IPS-NIHi7 (cell line): ENCODE measurements at regions not wholly inside any gene's neighbourhood (a gene's known extent, or its start where the extent isn't known, plus 50 kb on each side); places are given as distances from the start of the nearest gene placed in this dataset.

Experiments used
- DNase-seq: peaks from one replicate; pipeline ENCODE4 v3.0.0; 2012; ENCODE audit warnings: mixed read lengths; ENCODE audit errors: extremely low spot score

DNA sequence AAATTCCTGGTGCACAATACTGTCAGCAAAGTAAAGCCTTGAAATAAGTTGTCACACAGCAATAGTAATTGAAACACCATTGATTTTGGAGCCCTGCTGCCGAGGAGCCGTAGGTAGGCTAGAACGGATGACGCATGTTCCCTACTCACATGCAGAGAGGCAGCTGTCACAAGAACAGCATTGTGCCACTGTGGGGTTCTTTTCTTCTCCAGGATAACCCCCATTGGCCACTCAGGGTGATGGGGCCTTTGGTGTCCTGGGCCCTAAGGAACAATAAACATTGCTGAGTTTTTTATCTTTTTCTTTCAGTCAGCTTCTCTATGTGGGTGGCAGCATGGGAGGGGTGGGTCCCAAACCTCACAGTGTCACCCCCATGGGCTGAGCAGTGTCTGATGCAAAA, 542.3 kb downstream of the BCOR start:
- no peak for DNase-seq

DNA sequence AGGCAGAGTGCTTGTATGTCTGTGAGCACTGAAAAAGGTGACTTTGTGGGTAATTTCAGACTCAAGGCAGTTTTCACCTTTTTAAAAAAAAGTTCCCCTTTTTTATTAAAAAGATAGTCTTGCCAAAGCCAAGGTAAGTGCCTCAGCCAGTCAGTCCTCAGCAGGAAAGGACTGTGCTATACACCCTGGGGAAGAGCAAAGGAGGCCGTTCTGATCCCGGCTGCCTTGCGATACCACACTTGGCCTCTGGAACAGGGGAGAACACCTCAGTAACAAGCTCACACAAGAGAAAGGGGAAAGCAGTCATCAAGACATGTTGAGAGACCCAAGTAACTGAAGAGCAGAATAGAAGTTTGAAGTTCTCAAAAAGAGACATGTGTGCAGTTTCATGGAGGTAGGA, 541.7 kb downstream of the BCOR start:
- DNase-seq, result peak; percentile 40

DNA sequence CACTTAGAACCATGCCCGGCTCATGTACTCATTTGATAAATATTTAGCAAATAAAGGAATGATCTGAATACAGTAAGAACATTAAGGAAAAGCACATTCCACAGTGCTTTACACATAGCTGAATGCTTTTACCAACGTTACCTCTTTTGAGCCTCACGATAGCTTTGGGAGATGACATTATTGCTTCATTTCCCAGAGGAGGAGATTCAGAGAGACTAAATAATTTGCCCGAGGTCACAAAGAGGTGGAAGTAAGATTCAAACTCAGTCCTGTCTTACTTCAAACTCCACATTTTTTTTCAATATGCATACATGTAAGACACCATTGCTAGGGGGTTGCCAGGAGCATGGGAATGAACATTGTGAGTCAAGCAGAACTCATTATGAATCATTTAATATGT, 538.5 kb downstream of the BCOR start:
- no peak for DNase-seq

DNA sequence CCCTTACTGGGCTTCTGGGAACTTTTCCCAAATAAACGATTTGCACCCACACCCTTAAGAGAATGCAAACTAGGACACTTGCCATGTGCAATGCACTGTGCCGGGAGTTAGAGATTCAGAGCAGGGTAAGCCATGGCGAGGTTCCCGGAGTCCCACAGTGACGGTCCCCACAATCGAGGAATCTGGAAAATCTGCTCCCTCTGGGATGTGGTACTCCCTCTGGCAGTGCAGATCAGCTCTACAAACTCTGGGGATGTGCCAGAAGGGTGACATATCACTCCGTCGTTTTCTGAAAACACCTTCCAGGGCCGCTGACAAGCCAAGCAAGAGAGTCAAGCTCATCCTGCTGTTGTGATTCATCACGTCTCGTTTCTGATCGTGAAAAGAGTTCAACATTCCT, 537.5 kb downstream of the BCOR start:
- no peak for DNase-seq

DNA sequence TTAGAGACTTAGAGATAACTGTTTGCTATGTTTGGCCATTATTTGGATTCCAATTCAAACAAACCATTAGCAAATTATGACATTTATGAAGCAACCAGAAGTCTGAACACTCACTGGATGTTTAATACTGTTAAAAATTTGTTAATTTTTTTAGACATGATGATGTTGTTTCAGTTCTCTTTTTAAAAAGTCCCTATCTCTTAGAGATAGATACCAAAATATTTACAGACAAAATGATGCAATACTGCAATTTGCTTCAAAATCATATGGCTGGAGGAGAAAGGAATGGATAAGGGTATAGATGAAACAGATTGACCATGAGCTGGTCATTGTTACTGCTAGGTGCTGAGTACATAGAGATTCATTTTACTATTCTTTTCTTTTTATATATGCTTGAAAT, 534.6 kb downstream of the BCOR start:
- no peak for DNase-seq

DNA sequence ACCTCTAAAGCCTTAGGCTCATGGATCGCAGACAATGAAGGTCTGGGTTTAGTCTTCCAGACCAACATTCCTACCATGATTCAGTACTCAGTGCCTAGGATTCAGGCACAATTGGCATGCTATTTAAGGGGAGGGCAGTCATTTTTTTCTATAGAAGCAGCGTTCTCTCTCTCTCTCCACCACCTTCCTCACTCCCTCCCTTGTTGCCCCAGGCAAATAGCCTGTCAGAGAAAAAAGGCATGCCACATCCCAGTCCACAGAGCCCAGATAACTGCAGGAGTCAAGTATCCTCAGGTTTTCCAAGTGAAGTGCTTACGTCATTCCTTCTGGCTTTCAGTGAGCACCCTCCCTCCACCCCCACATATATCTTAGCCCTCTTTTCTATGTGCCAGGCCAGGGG, 533.0 kb downstream of the BCOR start:
- DNase-seq, result no peak

DNA sequence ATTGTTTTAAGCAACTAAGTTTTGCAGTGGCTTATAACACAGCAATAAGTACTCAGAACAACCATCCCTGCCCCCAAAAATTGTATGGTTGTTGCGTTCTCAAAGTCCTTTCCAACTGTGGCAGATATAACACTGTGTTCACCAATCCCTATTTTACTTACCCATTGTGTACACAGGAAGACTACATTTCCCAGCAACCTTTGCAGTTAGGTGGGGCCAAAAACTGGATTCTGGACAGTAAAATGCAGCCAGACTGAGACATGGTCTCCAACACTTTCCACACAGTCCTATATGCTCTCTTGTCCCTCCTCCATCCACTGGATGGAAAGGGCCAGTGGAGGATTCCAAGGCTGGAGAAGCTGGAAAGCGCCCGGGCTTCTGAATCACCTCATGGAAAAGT, 523.6 kb downstream of the BCOR start:
- DNase-seq, result no peak

DNA sequence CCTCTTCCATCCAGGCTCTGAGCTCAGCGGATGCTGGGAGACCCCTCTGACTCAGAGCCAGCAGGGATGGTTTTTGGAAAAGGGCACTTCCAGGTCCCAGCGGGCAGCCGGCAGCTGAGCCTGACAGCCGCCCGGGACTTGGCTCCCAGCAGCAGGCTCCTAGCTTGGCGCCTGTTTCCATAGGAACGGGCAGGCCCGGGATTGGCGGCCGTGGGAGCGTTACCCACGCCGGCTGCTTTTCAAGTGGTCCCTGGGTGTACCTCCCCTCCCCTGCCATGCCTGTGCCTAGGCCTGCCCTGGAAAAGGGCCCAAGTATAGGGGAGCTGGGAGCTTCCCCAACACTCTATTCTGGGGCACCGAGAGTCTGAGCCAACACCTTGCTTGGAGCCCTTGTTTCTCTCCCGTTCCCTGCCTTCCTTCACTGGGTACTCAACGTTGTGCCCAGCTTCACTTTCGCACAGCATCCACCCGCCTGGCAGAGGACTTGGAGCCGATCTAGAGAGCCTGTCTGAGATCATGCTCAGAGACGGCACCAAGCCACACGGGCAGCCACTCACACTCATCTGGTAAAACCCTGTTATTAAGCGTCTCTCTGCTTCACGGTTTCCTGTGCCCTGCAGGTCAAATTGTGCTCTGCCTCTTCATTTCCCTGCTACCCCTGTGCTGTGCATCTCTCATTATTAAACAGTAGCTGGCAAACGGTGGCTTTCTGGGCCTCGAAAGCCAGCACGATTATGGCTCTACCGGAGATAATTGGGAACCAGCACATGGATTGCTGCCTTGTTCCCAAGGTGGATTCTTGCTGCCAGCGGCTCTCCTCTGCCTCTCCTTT, 521.5 kb downstream of the BCOR start:
- no peak for DNase-seq

DNA sequence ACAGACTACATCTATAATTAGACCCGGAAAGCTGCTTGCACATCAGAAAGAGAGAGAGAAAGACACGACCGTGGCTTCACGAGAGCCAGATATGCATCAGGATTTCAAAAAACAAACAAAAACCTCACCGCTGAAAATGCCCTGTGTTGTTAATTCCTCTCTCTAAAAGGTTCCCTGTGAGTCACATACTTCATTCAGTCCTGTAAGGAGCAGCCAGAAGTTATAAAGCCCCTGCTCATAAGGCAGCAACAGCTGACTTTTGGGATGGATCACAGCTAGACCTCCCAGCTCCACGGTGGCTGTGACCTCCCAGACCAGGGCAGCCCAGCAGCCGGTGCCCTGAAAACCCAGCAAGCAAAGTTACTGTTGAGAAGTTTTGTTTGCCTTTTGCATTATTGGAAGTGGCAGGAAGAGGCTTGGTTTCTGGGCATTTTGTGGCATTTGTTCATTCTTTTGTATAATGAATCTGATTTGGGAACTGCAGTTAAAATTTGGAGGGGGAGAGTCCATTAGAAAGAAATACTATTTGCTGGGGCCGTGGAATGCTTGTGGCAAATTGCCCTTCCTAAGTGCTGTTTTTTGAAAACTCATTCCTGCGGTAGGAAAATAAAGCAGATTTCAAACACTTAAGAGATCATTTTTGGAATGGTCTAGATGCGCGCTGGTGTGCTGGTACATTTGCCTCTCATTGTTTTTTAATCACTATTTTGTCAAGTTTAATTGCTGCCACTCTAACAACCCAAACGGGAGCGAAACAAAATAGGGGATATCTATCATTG, 520.4 kb downstream of the BCOR start:
- no peak for DNase-seq

DNA sequence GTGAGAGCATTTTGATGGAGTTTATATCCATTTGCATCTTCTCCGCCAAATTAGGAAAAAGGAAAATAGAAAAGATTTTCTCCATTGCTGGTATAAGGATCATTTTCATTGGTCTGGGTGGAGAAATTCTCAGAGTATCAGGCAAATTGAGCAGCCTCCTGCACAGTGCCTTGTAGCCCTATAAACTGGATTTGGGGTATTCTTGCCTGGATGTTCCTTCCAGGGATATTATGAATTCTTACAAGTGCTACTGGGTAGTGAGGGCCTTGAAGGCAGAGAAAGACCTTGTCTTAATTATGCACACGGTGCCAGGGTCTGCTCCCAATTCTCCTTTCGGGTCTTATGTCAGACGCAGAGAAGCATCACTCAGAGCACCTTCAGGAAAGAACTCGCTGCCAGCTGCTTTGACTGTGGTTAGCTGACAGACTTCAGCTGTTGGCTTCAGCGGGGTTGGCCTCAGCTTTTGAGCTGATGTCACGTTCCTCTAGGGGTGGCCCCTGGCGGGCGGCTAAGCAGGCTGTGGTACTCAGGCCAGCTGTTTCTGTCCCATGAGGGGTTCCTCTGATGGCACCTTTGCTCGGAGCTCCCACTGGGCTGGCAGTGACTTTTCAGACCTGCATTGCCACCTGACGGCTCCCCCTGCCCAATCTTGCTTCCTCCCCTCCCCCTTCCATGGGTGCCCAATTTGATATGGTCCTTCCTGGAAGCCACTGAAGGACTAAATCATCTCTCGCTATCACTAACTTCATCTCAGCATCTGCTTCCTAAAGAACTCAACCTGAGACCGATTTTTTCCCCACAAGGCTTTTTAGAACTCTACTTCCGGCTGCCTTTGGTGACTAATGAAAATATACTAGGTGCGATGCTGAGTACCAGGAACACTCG, 519.5 kb downstream of the BCOR start:
- no peak for DNase-seq

DNA sequence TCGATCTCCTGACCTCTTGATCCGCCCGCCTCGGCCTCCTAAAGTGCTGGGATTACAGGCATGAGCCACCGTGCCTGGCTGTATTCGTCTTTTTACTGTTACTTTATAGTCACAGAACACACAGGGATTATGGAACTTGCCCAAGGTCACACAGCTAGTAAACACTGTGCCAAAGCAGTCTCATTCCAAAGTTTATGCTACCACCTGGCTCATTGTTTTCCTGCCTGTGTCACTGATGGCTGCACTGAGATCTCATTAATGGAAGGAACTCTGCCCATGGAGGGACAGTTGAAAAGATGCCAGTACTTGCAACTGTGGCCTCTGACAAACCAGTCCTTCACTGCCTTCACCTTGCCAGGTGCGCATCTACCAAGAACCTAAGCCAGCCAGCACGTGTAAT, 517.7 kb downstream of the BCOR start:
- DNase-seq, result no peak

DNA sequence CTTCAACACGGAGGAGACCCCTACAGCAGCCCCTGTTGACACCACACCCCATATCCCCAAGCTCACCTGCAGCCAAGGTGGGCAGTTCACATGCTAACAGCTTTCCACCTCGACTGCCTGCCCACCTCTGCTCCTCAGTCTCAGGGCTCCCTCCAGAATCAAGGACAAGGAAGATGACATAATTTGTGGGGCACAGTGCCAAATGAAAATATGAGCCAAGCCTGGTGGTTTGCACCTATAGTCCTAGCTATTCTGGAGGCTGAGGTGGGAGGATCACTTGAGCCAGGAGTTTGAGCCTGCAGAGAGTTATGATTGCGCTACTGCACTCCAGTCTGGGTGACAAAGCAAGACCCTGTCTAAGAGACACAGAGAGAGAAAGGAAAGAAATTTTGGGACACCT, 516.3 kb downstream of the BCOR start:
- no peak for DNase-seq

DNA sequence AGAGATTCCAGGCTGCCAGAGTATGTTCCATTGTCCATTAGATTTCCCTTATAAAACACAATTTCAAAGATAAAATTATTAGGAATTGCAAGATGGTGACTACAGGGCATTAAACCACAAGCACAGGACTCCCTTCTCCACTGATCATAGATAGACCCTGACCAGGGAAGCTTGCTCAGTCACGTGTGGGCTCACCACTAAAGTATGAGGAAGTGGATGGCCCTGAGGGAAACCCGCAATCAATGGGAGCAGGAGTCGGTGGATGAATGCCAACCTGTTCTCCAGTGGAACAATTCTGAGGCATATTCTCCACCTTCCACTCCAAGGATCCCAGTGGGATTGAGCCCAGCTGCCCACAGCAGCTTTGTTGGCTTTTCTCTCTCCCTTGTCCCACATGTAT, 515.7 kb downstream of the BCOR start:
- no peak for DNase-seq

DNA sequence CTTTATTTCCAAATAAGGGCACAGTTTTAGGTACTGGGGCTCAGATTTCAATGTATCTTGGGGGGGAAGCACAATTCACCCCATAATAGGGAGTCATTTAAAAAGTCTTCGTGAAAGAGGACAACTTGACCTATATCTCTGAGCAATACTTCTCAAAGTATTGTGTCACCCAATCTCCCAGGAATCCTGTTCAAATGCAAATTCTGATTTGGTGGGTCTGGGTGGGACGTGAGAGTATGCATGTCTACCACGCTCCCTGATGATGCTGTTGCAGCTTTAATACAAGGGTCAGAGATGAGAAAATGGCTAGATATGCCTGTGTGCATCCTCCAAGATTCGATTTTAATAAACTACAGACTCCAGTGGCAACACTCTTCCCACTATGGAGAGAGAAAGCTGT, 514.8 kb downstream of the BCOR start:
- DNase-seq, result no peak

DNA sequence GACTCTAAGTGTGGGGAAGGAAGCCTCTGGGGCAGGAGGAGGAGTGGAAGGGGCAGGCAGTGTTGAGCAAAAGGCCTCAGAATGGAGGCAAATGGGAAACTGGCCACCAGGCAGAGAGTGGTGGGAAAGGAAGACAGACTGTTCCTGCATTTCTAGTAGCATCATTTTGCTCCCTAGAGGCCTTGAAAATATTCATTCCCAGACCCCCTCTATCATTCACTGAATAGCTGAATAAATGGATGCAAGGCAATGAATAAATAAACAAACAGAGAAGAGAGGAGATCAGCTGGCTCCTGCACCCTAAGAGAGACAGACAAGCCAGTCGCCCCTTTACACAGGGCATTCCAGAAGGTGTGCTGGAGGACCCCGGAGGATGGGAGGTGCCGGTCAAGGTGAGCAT, 511.9 kb downstream of the BCOR start:
- no peak for DNase-seq

DNA sequence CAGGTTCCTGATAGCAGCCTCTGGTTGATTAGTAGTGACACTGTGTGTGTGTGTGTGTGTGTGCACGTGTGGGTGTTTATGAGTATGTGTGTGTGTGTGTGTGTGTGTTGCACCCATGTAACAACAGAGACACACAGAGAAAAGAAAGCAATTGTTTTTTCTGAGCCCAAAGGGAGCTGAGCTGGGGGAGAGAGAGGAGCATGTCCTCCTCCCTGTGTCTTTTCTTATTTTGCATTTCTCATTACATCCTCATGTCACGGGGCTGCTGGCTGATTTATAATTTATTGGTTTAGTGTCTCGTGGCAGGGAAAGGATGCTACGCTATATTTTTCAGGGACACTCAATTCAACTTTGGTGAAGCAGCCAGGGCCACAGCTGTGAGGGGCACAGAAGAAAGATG, 511.4 kb downstream of the BCOR start:
- no peak for DNase-seq

DNA sequence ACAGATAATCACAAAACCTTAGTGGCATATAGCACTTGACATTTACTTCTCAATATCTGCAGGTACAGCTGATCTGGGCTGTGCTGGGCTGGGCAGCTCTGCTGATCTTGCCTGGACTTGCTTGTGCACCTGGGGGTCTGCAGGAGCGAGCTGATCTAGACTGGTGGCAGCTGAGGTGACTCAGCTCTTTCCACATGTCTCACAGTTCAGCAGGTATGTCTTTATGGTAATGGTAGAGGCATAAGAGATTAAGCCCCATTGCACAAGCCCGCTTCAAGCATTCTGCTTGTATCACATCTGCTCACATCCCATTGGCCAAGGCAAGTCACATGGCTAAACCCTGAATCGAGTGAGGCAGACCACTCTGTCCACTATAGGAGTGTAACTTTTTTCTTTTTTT, 506.7 kb downstream of the BCOR start:
- DNase-seq, result no peak

DNA sequence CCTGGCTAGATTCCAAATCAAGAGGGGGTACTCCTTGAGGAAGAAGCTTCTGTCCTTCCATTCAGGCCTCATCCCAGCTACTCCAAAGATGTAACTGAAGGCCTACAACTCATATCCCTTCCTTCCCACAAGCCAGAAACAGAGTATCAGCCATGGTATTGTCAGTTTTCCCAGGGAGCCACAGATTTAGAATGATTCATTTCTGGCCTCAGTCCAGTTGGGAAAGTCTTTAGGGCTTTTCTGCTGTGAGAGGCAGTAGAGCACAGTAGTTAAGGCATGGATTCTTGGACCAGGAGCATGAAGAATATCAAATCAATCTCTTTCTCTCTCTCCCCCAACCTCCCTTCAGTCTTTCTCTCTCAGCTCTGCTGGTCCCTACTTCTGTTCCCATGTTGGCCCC, 505.0 kb downstream of the BCOR start:
- DNase-seq, result no peak

DNA sequence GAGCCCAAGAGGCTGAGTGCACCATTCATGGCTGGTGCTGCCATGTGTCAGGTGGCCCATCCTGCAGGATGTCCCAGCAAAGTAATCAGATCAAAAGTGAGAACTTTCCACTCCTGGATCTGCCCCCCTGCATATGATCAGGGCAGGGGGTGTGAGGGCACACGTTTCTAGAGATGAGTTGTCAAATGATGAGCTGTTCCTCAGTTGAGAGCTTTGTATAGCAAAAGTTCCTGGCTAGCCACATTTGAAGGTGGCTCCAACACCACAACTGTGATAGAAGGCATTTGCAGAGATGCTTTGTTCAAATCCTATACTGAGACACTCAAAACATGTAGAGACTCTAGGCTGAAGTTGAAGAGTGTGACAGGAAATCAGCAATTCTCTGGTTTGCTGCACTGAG, 501.8 kb downstream of the BCOR start:
- no peak for DNase-seq

DNA sequence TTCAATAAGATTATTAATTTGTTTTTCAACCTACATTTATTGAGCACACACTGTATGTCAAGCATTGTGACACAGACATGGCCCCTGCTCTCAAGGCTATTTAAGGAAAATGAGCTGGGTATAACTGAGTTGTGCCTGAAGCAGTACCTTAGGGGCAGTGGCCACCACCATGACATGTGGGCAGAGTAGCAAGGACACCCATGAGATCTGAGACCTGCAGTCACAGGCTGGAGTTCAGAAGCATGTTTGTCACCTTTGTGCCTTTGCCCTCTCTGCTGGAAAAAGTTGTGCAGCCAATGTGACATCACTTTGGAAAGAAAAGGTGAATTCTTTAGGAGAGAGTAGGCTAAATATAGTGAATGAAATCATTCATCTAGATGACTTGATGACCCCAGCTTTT, 501.3 kb downstream of the BCOR start:
- DNase-seq, result no peak

DNA sequence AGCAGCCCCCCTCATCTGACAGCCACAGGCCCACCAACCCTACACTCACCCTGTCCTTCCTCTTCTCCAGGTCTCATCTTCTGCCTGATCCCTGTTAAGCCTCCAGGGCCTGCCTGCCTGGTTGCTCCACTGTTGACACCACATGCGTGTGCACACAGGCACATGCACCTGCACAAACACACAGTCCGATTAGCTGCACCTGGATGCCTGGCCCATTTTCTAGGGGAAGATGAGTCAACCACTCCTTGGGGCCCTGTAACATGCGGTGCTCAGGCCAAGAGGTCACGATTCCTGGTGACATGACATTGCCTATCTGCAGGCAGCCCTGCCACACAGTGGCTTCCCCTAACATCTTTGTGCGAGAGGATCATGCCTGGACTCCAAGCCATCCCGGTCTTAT, 498.4 kb downstream of the BCOR start:
- DNase-seq, result no peak

DNA sequence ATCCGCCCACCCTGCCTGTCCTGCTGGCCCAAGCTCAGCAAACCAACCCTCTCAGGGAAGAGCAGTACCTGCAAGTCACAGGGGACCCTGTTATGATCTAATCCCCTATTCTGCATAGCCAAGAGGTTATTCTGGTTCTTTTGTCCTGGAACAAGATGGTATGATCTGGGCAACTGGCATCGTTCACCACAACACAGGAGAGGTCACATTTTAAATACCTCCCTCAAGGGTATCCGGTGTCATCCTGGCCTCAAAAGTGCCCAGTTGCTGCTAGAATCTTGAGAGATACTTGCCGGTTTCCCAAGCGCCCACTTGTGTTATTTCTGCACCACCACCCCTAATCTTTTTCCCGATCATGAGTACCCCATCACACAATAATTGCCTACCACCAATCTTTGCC, 497.5 kb downstream of the BCOR start:
- DNase-seq, result no peak
